HEK293 (cell line): ENCODE measurements at regions not wholly inside any gene's neighbourhood (a gene's known extent, or its start where the extent isn't known, plus 50 kb on each side); places are given as distances from the start of the nearest gene placed in this dataset.
"Not testable (repeated sequence)": the region's sequence is repeated elsewhere in the genome, so short reads cannot be mapped to it uniquely, and the experiment has no call there.

Source experiments
- CTCF ChIA-PET: fragments of 350-600 bp; formaldehyde crosslinking; extraction: SDS; loops from one replicate; lab custom pipeline; 2021; ENCODE audit warnings: antibody characterized with exemption; lab: Yijun Ruan, JAX
- POLR2A ChIA-PET: fragments of 300-600 bp; formaldehyde crosslinking; extraction: SDS; loops from one replicate; lab custom pipeline; 2020; ENCODE audit warnings: antibody characterized with exemption, inconsistent platforms; lab: Yijun Ruan, JAX
- H3K27ac ChIP-seq: fragments of 200-500 bp; sonication (Bioruptor generic); 2 replicates; pipeline ENCODE4 v1.5.1; 2014; ENCODE audit warnings: low read depth, low read length, control low read depth, inconsistent platforms; ENCODE audit errors: extremely low read depth
- H3K36me3 ChIP-seq, 2 experiments: fragments of 200-500 bp in 1 of 2; sonication (Bioruptor generic) in 1 of 2; 1 replicate in 1 of 2; 2 replicates in 1 of 2; pipeline ENCODE4 v1.5.1; 2014 to 2017; ENCODE audit warnings: inconsistent platforms in 2 of 2, low read length in 2 of 2; ENCODE audit not compliant: control insufficient read depth in 2 of 2, insufficient read depth in 1 of 2
- H3K4me1 ChIP-seq: fragments of 200-500 bp; sonication (Bioruptor generic); 2 replicates; pipeline ENCODE4 v1.5.1; 2014; ENCODE audit warnings: mild to moderate bottlenecking, low read length, inconsistent platforms; ENCODE audit not compliant: control insufficient read depth, insufficient read depth
- H3K4me3 ChIP-seq: 2 replicates; pipeline ENCODE4 v1.5.1; 2011; ENCODE audit warnings: low read depth, mild to moderate bottlenecking, control low read depth, low read length, moderate library complexity
- H3K9me3 ChIP-seq: fragments of 200-500 bp; sonication (Bioruptor generic); 2 replicates; pipeline ENCODE4 v1.5.1; 2014; ENCODE audit warnings: low read depth, low read length, inconsistent platforms; ENCODE audit not compliant: control insufficient read depth, insufficient read depth
- GLIS2 ChIP-seq: fragments of 450-650 bp; formaldehyde crosslinking; IDR thresholded peaks from 2 replicates; pipeline ENCODE4 v1.5.1; 2016; ENCODE audit warnings: missing biosample characterization, missing genetic modification characterization
- HOXD13 ChIP-seq: sonication (generic); formaldehyde crosslinking; IDR thresholded peaks from 2 replicates; pipeline ENCODE4 v1.8.0; 2022; ENCODE audit warnings: missing genetic modification reagents, borderline replicate concordance
- KLF16 ChIP-seq: fragments of 450-650 bp; formaldehyde crosslinking; IDR thresholded peaks from 2 replicates; pipeline ENCODE4 v1.5.1; 2017; ENCODE audit warnings: missing biosample characterization, missing genetic modification characterization
- SP3 ChIP-seq: fragments of 450-650 bp; formaldehyde crosslinking; IDR thresholded peaks from 2 replicates; pipeline ENCODE4 v1.5.1; 2016; ENCODE audit warnings: missing biosample characterization, missing genetic modification characterization
- ZNF10 ChIP-seq: fragments of 450-650 bp; formaldehyde crosslinking; IDR thresholded peaks from 2 replicates; pipeline ENCODE4 v1.5.1; 2017; ENCODE audit warnings: missing biosample characterization, missing genetic modification characterization
- ZNF175 ChIP-seq: fragments of 450-650 bp; formaldehyde crosslinking; IDR thresholded peaks from 2 replicates; pipeline ENCODE4 v1.5.1; 2016; ENCODE audit warnings: missing biosample characterization, missing genetic modification characterization
- ZNF221 ChIP-seq: fragments of 450-650 bp; formaldehyde crosslinking; IDR thresholded peaks from 2 replicates; pipeline ENCODE4 v1.5.1; 2017; ENCODE audit warnings: missing biosample characterization, missing genetic modification characterization, borderline replicate concordance
- ZNF48 ChIP-seq: fragments of 450-650 bp; formaldehyde crosslinking; IDR thresholded peaks from 2 replicates; pipeline ENCODE4 v1.5.1; 2016; ENCODE audit warnings: missing biosample characterization, missing genetic modification characterization
- ZNF544 ChIP-seq: fragments of 450-650 bp; formaldehyde crosslinking; IDR thresholded peaks from 2 replicates; pipeline ENCODE4 v1.5.0; 2017; ENCODE audit warnings: missing biosample characterization, missing genetic modification characterization
- ZNF585B ChIP-seq: fragments of 450-650 bp; formaldehyde crosslinking; IDR thresholded peaks from 2 replicates; pipeline ENCODE4 v1.5.1; 2016; ENCODE audit warnings: missing biosample characterization, missing genetic modification characterization
- ZNF596 ChIP-seq: fragments of 450-650 bp; IDR thresholded peaks from 2 replicates; pipeline ENCODE4 v1.5.0; 2018; ENCODE audit warnings: missing biosample characterization, mild to moderate bottlenecking, missing genetic modification characterization, moderate library complexity
- ZNF623 ChIP-seq: fragments of 450-650 bp; formaldehyde crosslinking; IDR thresholded peaks from 2 replicates; pipeline ENCODE4 v1.5.1; 2016; ENCODE audit warnings: missing biosample characterization, missing genetic modification characterization
- ZNF626 ChIP-seq: fragments of 450-650 bp; sonication (Bioruptor Pico); formaldehyde crosslinking; IDR thresholded peaks from 2 replicates; pipeline ENCODE4 v1.5.1; 2018; ENCODE audit warnings: missing biosample characterization, missing genetic modification characterization, inconsistent platforms
- TF ChIP-seq, protein P1 (sequence below): fragments of 450-650 bp; formaldehyde crosslinking; IDR thresholded peaks from 2 replicates; pipeline ENCODE4 v1.5.1; 2016; ENCODE audit warnings: missing biosample characterization, missing genetic modification characterization
- TF ChIP-seq, protein P2 (sequence below): fragments of 450-650 bp; formaldehyde crosslinking; conservative IDR thresholded peaks from 2 replicates; pipeline ENCODE4 v1.5.1; 2016; ENCODE audit warnings: low read depth, missing biosample characterization, missing genetic modification characterization
- TF ChIP-seq, protein P3 (sequence below): fragments of 450-650 bp; formaldehyde crosslinking; IDR thresholded peaks from 2 replicates; pipeline ENCODE4 v1.5.1; 2017; ENCODE audit warnings: missing biosample characterization, missing genetic modification characterization
- TF ChIP-seq, protein P4 (sequence below): fragments of 450-650 bp; formaldehyde crosslinking; IDR thresholded peaks from 2 replicates; pipeline ENCODE4 v1.5.1; 2016; ENCODE audit warnings: missing biosample characterization, missing genetic modification characterization

DNA sequence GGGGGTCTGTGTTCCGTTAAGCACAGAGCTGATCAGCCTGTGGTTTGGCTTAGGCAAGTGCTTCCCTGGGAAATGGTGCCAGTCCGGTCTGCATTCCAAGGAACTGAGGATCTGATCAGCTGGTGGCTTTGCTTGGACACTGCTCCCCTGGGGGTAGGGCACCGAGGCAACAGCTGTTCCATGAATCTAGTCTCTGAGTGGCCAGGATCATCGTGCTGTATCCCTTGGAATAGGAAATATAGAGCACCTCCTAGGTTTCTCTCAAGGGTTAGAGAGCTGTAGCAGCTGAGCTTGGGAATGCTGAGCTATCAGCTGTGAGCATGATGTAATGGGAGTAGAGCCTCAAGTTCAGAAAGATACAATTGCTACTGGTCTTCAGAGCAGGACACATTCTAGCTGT lies 863.9 kb downstream of the RAPGEF2 start:
- H3K4me1 ChIP-seq: no peaks in the 10 kb centered on the region
- no peak overlapping the region for H3K27ac ChIP-seq
- no peaks in the 10 kb centered on the region for H3K9me3 ChIP-seq
- no peaks in the 10 kb centered on the region for H3K36me3 ChIP-seq
- ChIA-PET POLR2A (no interaction called here), CTCF (interaction anchor here (0.7 kb wide), 3 partner anchors 20 to 1340 kb away, joined by 3 read pairs; no protein-coding TSS in a partner anchor)
- H3K4me3 ChIP-seq: no peak overlapping the region
- TF ChIP-seq GLIS2: no peak
- TF ChIP-seq, protein P1, sequence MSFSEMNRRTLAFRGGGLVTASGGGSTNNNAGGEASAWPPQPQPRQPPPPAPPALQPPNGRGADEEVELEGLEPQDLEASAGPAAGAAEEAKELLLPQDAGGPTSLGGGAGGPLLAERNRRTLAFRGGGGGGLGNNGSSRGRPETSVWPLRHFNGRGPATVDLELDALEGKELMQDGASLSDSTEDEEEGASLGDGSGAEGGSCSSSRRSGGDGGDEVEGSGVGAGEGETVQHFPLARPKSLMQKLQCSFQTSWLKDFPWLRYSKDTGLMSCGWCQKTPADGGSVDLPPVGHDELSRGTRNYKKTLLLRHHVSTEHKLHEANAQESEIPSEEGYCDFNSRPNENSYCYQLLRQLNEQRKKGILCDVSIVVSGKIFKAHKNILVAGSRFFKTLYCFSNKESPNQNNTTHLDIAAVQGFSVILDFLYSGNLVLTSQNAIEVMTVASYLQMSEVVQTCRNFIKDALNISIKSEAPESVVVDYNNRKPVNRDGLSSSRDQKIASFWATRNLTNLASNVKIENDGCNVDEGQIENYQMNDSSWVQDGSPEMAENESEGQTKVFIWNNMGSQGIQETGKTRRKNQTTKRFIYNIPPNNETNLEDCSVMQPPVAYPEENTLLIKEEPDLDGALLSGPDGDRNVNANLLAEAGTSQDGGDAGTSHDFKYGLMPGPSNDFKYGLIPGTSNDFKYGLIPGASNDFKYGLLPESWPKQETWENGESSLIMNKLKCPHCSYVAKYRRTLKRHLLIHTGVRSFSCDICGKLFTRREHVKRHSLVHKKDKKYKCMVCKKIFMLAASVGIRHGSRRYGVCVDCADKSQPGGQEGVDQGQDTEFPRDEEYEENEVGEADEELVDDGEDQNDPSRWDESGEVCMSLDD (tag by site-specific recombination): no peak
- TF ChIP-seq ZNF585B (tag by site-specific recombination): no peak
- TF ChIP-seq, protein P2, sequence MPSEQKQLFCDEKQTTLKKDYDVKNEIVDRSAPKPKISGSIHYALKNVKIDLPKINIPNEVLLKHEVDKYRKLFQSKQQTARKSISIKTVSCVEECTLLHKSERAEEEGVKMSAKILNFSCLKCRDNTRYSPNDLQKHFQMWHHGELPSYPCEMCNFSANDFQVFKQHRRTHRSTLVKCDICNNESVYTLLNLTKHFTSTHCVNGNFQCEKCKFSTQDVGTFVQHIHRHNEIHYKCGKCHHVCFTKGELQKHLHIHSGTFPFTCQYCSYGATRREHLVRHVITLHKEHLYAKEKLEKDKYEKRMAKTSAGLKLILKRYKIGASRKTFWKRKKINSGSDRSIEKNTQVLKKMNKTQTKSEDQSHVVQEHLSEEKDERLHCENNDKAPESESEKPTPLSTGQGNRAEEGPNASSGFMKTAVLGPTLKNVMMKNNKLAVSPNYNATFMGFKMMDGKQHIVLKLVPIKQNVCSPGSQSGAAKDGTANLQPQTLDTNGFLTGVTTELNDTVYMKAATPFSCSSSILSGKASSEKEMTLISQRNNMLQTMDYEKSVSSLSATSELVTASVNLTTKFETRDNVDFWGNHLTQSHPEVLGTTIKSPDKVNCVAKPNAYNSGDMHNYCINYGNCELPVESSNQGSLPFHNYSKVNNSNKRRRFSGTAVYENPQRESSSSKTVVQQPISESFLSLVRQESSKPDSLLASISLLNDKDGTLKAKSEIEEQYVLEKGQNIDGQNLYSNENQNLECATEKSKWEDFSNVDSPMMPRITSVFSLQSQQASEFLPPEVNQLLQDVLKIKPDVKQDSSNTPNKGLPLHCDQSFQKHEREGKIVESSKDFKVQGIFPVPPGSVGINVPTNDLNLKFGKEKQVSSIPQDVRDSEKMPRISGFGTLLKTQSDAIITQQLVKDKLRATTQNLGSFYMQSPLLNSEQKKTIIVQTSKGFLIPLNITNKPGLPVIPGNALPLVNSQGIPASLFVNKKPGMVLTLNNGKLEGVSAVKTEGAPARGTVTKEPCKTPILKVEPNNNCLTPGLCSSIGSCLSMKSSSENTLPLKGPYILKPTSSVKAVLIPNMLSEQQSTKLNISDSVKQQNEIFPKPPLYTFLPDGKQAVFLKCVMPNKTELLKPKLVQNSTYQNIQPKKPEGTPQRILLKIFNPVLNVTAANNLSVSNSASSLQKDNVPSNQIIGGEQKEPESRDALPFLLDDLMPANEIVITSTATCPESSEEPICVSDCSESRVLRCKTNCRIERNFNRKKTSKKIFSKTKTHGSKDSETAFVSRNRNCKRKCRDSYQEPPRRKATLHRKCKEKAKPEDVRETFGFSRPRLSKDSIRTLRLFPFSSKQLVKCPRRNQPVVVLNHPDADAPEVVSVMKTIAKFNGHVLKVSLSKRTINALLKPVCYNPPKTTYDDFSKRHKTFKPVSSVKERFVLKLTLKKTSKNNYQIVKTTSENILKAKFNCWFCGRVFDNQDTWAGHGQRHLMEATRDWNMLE (tag by site-specific recombination): no peak
- TF ChIP-seq ZNF544 (tag by site-specific recombination): no peak
- TF ChIP-seq HOXD13 (CRISPR knock-in tag): no peak
- no peak for TF ChIP-seq SP3 (tag by site-specific recombination)
- TF ChIP-seq ZNF48 (tag by site-specific recombination): no peak

DNA sequence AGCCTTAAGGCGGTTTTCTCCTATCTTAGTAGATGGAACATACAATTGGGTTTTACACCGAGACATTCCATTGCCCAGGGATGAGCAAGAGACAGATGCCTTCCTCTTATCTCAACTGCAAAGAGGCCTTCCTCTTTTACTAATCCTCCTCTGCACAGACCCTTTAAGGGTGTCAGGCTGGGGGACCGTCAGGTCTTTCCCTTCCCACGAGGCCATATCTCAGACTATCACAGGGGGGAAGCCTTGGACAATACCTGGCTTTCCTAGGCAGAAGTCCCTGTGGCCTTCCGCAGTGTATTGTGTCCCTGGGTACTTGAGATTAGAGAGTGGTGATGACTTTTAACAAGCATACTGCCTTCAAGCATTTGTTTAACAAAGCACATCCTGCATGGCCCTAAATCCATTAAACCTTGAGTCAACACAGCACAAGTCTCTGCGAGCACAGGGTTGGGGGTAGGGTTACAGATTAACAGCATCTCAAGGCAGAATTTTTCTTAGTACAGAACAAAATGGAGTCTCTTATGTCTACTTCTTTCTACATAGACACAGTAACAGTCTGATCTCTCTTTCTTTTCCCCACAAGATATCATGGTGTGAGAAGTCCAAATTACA lies 874.1 kb downstream of the RAPGEF2 start:
- not testable (repeated sequence) for H3K4me1 ChIP-seq

DNA sequence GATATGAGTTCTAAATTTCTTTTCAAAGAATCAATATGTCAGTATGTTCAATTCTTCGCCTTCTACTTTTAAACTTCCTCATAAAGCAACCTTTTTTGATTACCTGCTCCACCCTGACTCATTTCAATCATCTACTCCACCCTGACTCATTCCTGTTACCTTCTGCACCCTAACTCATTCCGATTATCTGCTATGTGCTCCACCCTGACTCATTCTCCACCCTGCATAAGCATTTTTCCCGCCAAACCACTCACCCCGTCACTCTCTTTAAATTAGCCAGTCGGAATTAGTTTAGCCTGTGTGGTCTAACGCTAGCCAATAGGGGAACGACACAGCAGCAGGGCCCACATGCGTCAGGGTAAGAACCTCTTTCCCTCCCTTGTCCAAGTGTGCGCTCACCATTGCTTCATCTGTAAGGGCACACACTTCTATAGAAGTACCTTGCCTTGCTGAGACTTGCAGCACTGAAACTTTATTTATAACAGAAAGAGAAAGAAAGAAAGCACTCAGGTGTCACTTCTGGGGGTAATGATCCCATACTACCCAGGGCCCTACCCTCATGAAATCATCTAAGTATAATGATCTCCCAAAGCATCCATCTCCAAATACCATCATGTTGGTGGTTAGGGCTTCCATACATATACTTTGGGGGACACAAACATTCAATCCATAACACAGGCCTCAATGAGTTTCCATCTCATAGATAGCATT lies 875.2 kb downstream of the RAPGEF2 start:
- TF ChIP-seq ZNF623 (no peak), ZNF626 (tag by site-specific recombination) (no peak), KLF16 (no peak), ZNF48 (tag by site-specific recombination) (no peak), ZNF10 (tag by site-specific recombination) (no peak), ZNF175 (tag by site-specific recombination) (no peak), ZNF221 (tag by site-specific recombination) (no peak), ZNF596 (tag by site-specific recombination) (no peak)
- TF ChIP-seq, protein P3, sequence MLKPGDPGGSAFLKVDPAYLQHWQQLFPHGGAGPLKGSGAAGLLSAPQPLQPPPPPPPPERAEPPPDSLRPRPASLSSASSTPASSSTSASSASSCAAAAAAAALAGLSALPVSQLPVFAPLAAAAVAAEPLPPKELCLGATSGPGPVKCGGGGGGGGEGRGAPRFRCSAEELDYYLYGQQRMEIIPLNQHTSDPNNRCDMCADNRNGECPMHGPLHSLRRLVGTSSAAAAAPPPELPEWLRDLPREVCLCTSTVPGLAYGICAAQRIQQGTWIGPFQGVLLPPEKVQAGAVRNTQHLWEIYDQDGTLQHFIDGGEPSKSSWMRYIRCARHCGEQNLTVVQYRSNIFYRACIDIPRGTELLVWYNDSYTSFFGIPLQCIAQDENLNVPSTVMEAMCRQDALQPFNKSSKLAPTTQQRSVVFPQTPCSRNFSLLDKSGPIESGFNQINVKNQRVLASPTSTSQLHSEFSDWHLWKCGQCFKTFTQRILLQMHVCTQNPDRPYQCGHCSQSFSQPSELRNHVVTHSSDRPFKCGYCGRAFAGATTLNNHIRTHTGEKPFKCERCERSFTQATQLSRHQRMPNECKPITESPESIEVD (tag by site-specific recombination): no peak
- TF ChIP-seq, protein P4, sequence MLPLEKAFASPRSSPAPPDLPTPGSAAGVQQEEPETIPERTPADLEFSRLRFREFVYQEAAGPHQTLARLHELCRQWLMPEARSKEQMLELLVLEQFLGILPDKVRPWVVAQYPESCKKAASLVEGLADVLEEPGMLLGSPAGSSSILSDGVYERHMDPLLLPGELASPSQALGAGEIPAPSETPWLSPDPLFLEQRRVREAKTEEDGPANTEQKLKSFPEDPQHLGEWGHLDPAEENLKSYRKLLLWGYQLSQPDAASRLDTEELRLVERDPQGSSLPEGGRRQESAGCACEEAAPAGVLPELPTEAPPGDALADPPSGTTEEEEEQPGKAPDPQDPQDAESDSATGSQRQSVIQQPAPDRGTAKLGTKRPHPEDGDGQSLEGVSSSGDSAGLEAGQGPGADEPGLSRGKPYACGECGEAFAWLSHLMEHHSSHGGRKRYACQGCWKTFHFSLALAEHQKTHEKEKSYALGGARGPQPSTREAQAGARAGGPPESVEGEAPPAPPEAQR (tag by site-specific recombination): no peak
- no peak overlapping the region for H3K27ac ChIP-seq
- no peaks in the 10 kb centered on the region for H3K4me1 ChIP-seq
- no peak overlapping the region for H3K4me3 ChIP-seq
- H3K36me3 ChIP-seq: no peaks in the 10 kb centered on the region
- ChIA-PET CTCF (no interaction called here), POLR2A (no interaction called here)
- H3K9me3 ChIP-seq: no peaks in the 10 kb centered on the region

More for the DNA sequence above, 874.1 kb downstream of the RAPGEF2 start:
- CTCF ChIA-PET, H3K27ac ChIP-seq, H3K36me3 ChIP-seq, POLR2A ChIA-PET, H3K9me3 ChIP-seq, H3K4me3 ChIP-seq: not testable (repeated sequence)
